Endothelial cell of umbilical vein (primary cell): ENCODE measurements at regions not wholly inside any gene's neighbourhood (a gene's known extent, or its start where the extent isn't known, plus 50 kb on each side); places are given as distances from the start of the nearest gene placed in this dataset.

Experiments
- BruUV-seq: library from RNA; stranded (reverse); fragments of 400-500 nt; replicated peaks from 2 replicates; lab custom pipeline; 2021; lab: Mats Ljungman, UMichigan
- CTCF ChIA-PET: fragments of 300-600, 350-600 bp; sonication (Branson Sonifier 250); formaldehyde crosslinking; loops from one replicate; lab custom pipeline; 2021; ENCODE audit warnings: antibody characterized with exemption, inconsistent platforms; lab: Charles Lee
- POLR2A ChIA-PET: fragments of 300-600, 350-600 bp; sonication (Branson Sonifier 250); formaldehyde crosslinking; loops from one replicate; lab custom pipeline; 2021; ENCODE audit warnings: antibody characterized with exemption, inconsistent platforms; lab: Charles Lee
- DNase-seq: peaks from one replicate; pipeline ENCODE4 v3.0.0-alpha.2; 2011; ENCODE audit warnings: low read depth, low spot score
- FAIRE-seq: peaks from 2 replicates; lab custom pipeline; 2011; peaks lifted over from hg19 to GRCh38; lab: Jason Lieb, UNC
- H2AFZ ChIP-seq: 2 replicates; pipeline ENCODE4 v1.6.0; 2012; ENCODE audit warnings: low read depth, low read length, control low read depth, inconsistent platforms
- H3K27ac ChIP-seq: 2 replicates; pipeline ENCODE4 v1.5.1; 2011; ENCODE audit warnings: low read depth, mild to moderate bottlenecking, control low read depth, low read length, moderate library complexity; ENCODE audit not compliant: insufficient read depth
- H3K27me3 ChIP-seq, 2 experiments: 2 replicates each; pipeline versions ENCODE4 v1.6.0 to v1.6.1; 2011; ENCODE audit warnings: low read length in 2 of 2, mixed read lengths in 1 of 2; ENCODE audit not compliant: control insufficient read depth in 2 of 2, insufficient read depth in 2 of 2
- H3K36me3 ChIP-seq, 2 experiments: 2 replicates in 1 of 2; 3 replicates in 1 of 2; pipeline ENCODE4 v1.5.1; 2011; ENCODE audit warnings: low read length in 2 of 2, mild to moderate bottlenecking in 1 of 2, moderate library complexity in 1 of 2; ENCODE audit not compliant: control insufficient read depth in 2 of 2, insufficient read depth in 2 of 2; ENCODE audit errors: extremely low read depth in 1 of 2
- H3K4me1 ChIP-seq: 3 replicates; pipeline ENCODE4 v1.5.1; 2011; ENCODE audit warnings: mild to moderate bottlenecking, low read length; ENCODE audit not compliant: control insufficient read depth, insufficient read depth; ENCODE audit errors: extremely low read depth
- H3K4me2 ChIP-seq: 2 replicates; pipeline ENCODE4 v1.6.1; 2011; ENCODE audit warnings: low read length, control low read depth, mixed read lengths; ENCODE audit not compliant: insufficient read depth
- H3K4me3 ChIP-seq, 3 experiments: fragments of 200-600 bp in 1 of 3; sonication (generic), shearing (Covaris generic) in 1 of 3; replicated peaks in 1 of 3; 2 replicates each; pipeline ENCODE4 v1.5.1; 2011 to 2016; ENCODE audit warnings: control low read depth in 3 of 3, low read length in 3 of 3, mild to moderate bottlenecking in 2 of 3, inconsistent platforms in 1 of 3, low read depth in 1 of 3, moderate library complexity in 1 of 3; ENCODE audit not compliant: insufficient read depth in 1 of 3
- H3K79me2 ChIP-seq: 2 replicates; pipeline ENCODE4 v1.6.0; 2012; ENCODE audit warnings: low read length, inconsistent platforms; ENCODE audit not compliant: control insufficient read depth, insufficient read depth
- H3K9ac ChIP-seq: replicated peaks from 2 replicates; pipeline ENCODE3; 2011; ENCODE audit warnings: low read length, control low read depth; ENCODE audit not compliant: insufficient read depth; ENCODE audit errors: extremely low read depth
- H3K9me1 ChIP-seq: replicated peaks from 3 replicates; pipeline ENCODE4 v1.6.0; 2011; ENCODE audit warnings: mild to moderate bottlenecking, low read length; ENCODE audit not compliant: control insufficient read depth, insufficient read depth; ENCODE audit errors: extremely low read depth
- H3K9me3 ChIP-seq: replicated peaks from 2 replicates; pipeline ENCODE4 v1.5.1; 2012; ENCODE audit warnings: low read length, inconsistent platforms; ENCODE audit not compliant: control insufficient read depth, insufficient read depth
- H4K20me1 ChIP-seq: replicated peaks from 2 replicates; pipeline ENCODE3; 2011; ENCODE audit warnings: mild to moderate bottlenecking, low read length; ENCODE audit not compliant: control insufficient read depth, insufficient read depth; ENCODE audit errors: extremely low read depth
- EZH2 ChIP-seq: IDR thresholded peaks from 2 replicates; pipeline ENCODE4 v1.6.1; 2012; ENCODE audit warnings: borderline replicate concordance, low read depth, mild to moderate bottlenecking, moderate library complexity, low read length, inconsistent platforms; ENCODE audit not compliant: severe bottlenecking
- FOS ChIP-seq: IDR thresholded peaks from 2 replicates; pipeline ENCODE4 v1.6.1; 2011; ENCODE audit warnings: mild to moderate bottlenecking, low read length, moderate library complexity, borderline replicate concordance; ENCODE audit not compliant: insufficient read depth
- GATA2 ChIP-seq: IDR thresholded peaks from 2 replicates; pipeline ENCODE4 v1.7.0; 2011; ENCODE audit warnings: low read depth, mild to moderate bottlenecking, moderate library complexity, mixed read lengths, low read length; ENCODE audit not compliant: insufficient read length, insufficient read depth
- JUN ChIP-seq: IDR thresholded peaks from 2 replicates; pipeline ENCODE4 v1.6.1; 2011; ENCODE audit warnings: borderline replicate concordance, low read depth; ENCODE audit not compliant: insufficient read length, insufficient read depth
- MYC ChIP-seq: IDR thresholded peaks from one replicate; pipeline ENCODE4 v1.6.1; 2011; ENCODE audit warnings: mild to moderate bottlenecking, low read depth, low read length
- POLR2A ChIP-seq: IDR thresholded peaks from 2 replicates; pipeline ENCODE4 v1.6.1; 2012; ENCODE audit warnings: low read depth, mild to moderate bottlenecking, control low read depth, low read length
- POLR2AphosphoS5 ChIP-seq: IDR thresholded peaks from 2 replicates; pipeline ENCODE4 v1.6.1; 2012; ENCODE audit warnings: low read depth, mild to moderate bottlenecking, control low read depth, low read length, moderate library complexity; ENCODE audit not compliant: insufficient read depth
- dilution Hi-C: fragments of 300-500 bp; cut with MboI; formaldehyde crosslinking; loops from one replicate; pipeline ENCODE4 v1.15.0; 2019; ENCODE audit warnings: low sequenced_read_pairs; ENCODE audit not compliant: extremely low pct_ligation_motif_present
- intact Hi-C: fragments of 100-400 bp; cut with micrococcal nuclease; formaldehyde crosslinking; loops from one replicate; pipeline ENCODE4 v1.10.0; 2022
- TF ChIP-seq, protein P1 (sequence below), 2 donors: IDR thresholded peaks; 1 replicate in 1 of 2; 2 replicates in 1 of 2; pipeline ENCODE4 v1.5.1; 2011; ENCODE audit warnings: low read length in 2 of 2, mild to moderate bottlenecking in 2 of 2, moderate library complexity in 2 of 2, control low read depth in 1 of 2, inconsistent platforms in 1 of 2, low read depth in 1 of 2; ENCODE audit not compliant: insufficient read depth in 1 of 2; ENCODE audit errors: extremely low read depth in 1 of 2
- TF ChIP-seq, protein P2 (sequence below): IDR thresholded peaks from 2 replicates; pipeline ENCODE4 v1.6.1; 2011; ENCODE audit not compliant: insufficient read depth, insufficient read length

DNA sequence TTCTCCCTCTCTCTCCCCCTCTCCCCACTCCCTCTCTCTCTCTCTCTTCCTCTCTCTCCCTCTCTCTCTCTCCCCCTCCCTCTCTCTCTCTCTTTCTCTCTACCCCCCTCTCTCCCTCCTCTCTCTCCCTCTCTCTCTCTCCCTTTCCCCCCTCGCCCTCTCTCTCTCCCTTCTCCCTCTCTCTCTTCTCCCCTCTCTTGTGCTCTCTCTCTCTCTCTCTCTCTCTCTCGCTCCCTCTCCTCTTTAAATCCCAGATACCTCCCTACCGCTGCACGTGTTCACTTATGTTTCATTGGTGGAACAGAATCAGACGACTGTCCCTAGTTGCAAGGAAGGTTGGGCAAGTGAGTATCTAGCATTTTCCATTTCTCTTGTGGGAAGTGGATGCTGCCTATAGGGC lies 166.5 kb downstream of the EBLN2 start:
- Histone ChIP-seq H2AFZ (no peak overlapping the region), H3K9me1 (no peaks in the 10 kb centered on the region), H3K27me3 (no peaks in the 10 kb centered on the region), H3K9ac (no peak overlapping the region), H3K9me3 (no peaks in the 10 kb centered on the region), H3K79me2 (no peaks in the 10 kb centered on the region), H4K20me1 (no peaks in the 10 kb centered on the region), H3K27ac (no peak overlapping the region), H3K4me3 (no peak overlapping the region), H3K4me1 (no peaks in the 10 kb centered on the region), H3K36me3 (no peaks in the 10 kb centered on the region), H3K4me2 (no peak overlapping the region)
- FAIRE-seq (no peak), DNase-seq (no peak)
- no peak for TF ChIP-seq FOS
- TF ChIP-seq MYC, result no peak
- TF ChIP-seq POLR2A, result no peak
- TF ChIP-seq, protein P1, sequence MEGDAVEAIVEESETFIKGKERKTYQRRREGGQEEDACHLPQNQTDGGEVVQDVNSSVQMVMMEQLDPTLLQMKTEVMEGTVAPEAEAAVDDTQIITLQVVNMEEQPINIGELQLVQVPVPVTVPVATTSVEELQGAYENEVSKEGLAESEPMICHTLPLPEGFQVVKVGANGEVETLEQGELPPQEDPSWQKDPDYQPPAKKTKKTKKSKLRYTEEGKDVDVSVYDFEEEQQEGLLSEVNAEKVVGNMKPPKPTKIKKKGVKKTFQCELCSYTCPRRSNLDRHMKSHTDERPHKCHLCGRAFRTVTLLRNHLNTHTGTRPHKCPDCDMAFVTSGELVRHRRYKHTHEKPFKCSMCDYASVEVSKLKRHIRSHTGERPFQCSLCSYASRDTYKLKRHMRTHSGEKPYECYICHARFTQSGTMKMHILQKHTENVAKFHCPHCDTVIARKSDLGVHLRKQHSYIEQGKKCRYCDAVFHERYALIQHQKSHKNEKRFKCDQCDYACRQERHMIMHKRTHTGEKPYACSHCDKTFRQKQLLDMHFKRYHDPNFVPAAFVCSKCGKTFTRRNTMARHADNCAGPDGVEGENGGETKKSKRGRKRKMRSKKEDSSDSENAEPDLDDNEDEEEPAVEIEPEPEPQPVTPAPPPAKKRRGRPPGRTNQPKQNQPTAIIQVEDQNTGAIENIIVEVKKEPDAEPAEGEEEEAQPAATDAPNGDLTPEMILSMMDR (IDR thresholded peaks at IDR 0.05; ENCODE audit: extremely low read depth in 1 of 2, insufficient read depth in 1 of 2, low read depth in 1 of 2, low read length in 2 of 2), result no peak
- TF ChIP-seq JUN, result no peak
- POLR2A ChIA-PET, result no interaction called here
- CTCF ChIA-PET, result no interaction called here
- intact Hi-C loops (no loop called here), dilution Hi-C loops (no loop called here)
- no TSS peak for BruUV-seq

DNA sequence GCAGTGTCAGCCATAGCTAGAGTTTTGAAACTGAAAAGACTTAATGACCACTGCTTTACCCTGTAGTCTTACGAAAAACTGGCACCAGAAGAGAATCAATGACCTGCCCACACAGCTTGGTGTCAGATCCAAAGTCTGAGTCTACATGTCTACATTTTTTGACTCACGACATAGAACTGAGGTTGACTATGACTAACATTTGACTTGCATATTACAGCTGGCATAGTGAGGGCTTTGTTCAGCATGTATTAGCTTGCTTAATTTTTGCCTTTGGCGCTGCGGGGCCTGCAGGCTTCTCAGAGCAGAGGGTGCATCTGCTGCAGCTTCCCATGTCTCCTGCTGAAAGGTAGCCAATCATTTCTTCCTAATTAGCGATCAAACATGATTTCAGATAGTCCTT lies 167.0 kb downstream of the EBLN2 start:
- Histone ChIP-seq H3K9ac (no peak overlapping the region), H3K4me2 (no peak overlapping the region), H3K9me3 (no peaks in the 10 kb centered on the region), H4K20me1 (no peaks in the 10 kb centered on the region), H3K4me3 (no peak overlapping the region), H3K27ac (no peak overlapping the region), H3K79me2 (no peaks in the 10 kb centered on the region), H3K4me1 (no peaks in the 10 kb centered on the region), H2AFZ (no peak overlapping the region), H3K27me3 (no peaks in the 10 kb centered on the region), H3K36me3 (no peaks in the 10 kb centered on the region), H3K9me1 (no peaks in the 10 kb centered on the region)
- intact Hi-C loops (no loop called here), dilution Hi-C loops (no loop called here)
- TF ChIP-seq POLR2A (no peak), POLR2AphosphoS5 (no peak), FOS (no peak), EZH2 (no peak), GATA2 (no peak), JUN (no peak), MYC (no peak)
- TF ChIP-seq, protein P2, sequence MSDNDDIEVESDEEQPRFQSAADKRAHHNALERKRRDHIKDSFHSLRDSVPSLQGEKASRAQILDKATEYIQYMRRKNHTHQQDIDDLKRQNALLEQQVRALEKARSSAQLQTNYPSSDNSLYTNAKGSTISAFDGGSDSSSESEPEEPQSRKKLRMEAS, result no peak
- TF ChIP-seq, protein P1 (IDR thresholded peaks at IDR 0.05; ENCODE audit: extremely low read depth in 1 of 2, insufficient read depth in 1 of 2, low read depth in 1 of 2, low read length in 2 of 2), result no peak
- FAIRE-seq (no peak), DNase-seq (no peak)
- ChIA-PET POLR2A (no interaction called here), CTCF (no interaction called here)
- BruUV-seq, result no TSS peak
